Nephron progenitor cell (in vitro differentiated cells): ENCODE measurements at regions not wholly inside any gene's neighbourhood (a gene's known extent, or its start where the extent isn't known, plus 50 kb on each side); places are given as distances from the start of the nearest gene placed in this dataset.

Experiments
- DNase-seq: peaks from one replicate; pipeline ENCODE4 v3.0.0; 2021
- H3K27ac Mint-ChIP-seq: 2 replicates; pipeline ENCODE4 v1.8.0; 2021; ENCODE audit warnings: mild to moderate bottlenecking, moderate library complexity, mixed read lengths
- H3K27me3 Mint-ChIP-seq: 2 replicates; pipeline ENCODE4 v1.8.0; 2021; ENCODE audit warnings: mild to moderate bottlenecking, low read depth, mixed read lengths; ENCODE audit not compliant: poor library complexity
- H3K36me3 Mint-ChIP-seq: 2 replicates; pipeline ENCODE4 v1.8.0; 2021; ENCODE audit warnings: low read depth, mixed read lengths
- H3K4me1 Mint-ChIP-seq: 2 replicates; pipeline ENCODE4 v1.8.0; 2021; ENCODE audit warnings: mixed read lengths
- H3K4me3 Mint-ChIP-seq: 2 replicates; pipeline ENCODE4 v1.8.0; 2021; ENCODE audit warnings: mild to moderate bottlenecking, moderate library complexity, mixed read lengths
- H3K9me3 Mint-ChIP-seq: 2 replicates; pipeline ENCODE4 v1.8.0; 2021; ENCODE audit warnings: mild to moderate bottlenecking, moderate library complexity, mixed read lengths
- CTCF ChIP-seq: fragments of 200-600 bp; sonication (generic); IDR thresholded peaks from 2 replicates; pipeline ENCODE4 v1.5.0; 2021; ENCODE audit warnings: antibody characterized with exemption

GRCh38 chr10:78190051-78190825 lies 156.6 kb downstream of the RPS24 start:
- DNase-seq: no peak
- no peak overlapping the region for H3K27ac Mint-ChIP-seq
- no peaks in the 10 kb centered on the region for H3K36me3 Mint-ChIP-seq
- peaks cover 13% of the 10 kb centered on the region for H3K4me1 Mint-ChIP-seq
- peaks cover 18% of the 10 kb centered on the region for H3K9me3 Mint-ChIP-seq
- no peak overlapping the region for H3K4me3 Mint-ChIP-seq
- no peak for TF ChIP-seq CTCF
- H3K27me3 Mint-ChIP-seq: peaks cover 8% of the 10 kb centered on the region

- H3K9me3 Mint-ChIP-seq: peaks cover 18% of the 10 kb centered on the region
- no peak overlapping the region for H3K4me3 Mint-ChIP-seq
- H3K4me1 Mint-ChIP-seq: peaks cover 13% of the 10 kb centered on the region
- H3K27ac Mint-ChIP-seq: no peak overlapping the region
- no peaks in the 10 kb centered on the region for H3K36me3 Mint-ChIP-seq
- no peak for DNase-seq
- no peak for TF ChIP-seq CTCF
- H3K27me3 Mint-ChIP-seq: peaks cover 8% of the 10 kb centered on the region
These were observed 157.6 kb downstream of the RPS24 start for GRCh38 chr10:78191301-78191700.

GRCh38 chr10:78193189-78193588 lies 159.5 kb downstream of the RPS24 start:
- Mint-ChIP-seq H3K27me3 (peaks cover 8% of the 10 kb centered on the region), H3K4me3 (no peak overlapping the region), H3K9me3 (peaks cover 18% of the 10 kb centered on the region), H3K27ac (no peak overlapping the region), H3K4me1 (peaks cover 13% of the 10 kb centered on the region), H3K36me3 (no peaks in the 10 kb centered on the region)
- DNase-seq: no peak
- no peak for TF ChIP-seq CTCF

GRCh38 chr10:78194050-78194449 lies 160.4 kb downstream of the RPS24 start:
- Mint-ChIP-seq H3K27ac (no peak overlapping the region), H3K4me1 (peaks cover 13% of the 10 kb centered on the region), H3K4me3 (no peak overlapping the region), H3K27me3 (peaks cover 8% of the 10 kb centered on the region), H3K9me3 (peaks cover 18% of the 10 kb centered on the region), H3K36me3 (no peaks in the 10 kb centered on the region)
- DNase-seq: no peak
- TF ChIP-seq CTCF: no peak

GRCh38 chr10:78194539-78195402 lies 161.1 kb downstream of the RPS24 start:
- no peak overlapping the region for H3K4me3 Mint-ChIP-seq
- H3K9me3 Mint-ChIP-seq: peaks cover 18% of the 10 kb centered on the region

More at GRCh38 chr10:78194539-78195402, 161.1 kb downstream of the RPS24 start:
- Mint-ChIP-seq H3K27me3 (peaks cover 10% of the 10 kb centered on the region), H3K27ac (no peak overlapping the region), H3K4me1 (peaks cover 13% of the 10 kb centered on the region), H3K36me3 (no peaks in the 10 kb centered on the region)
- no peak for TF ChIP-seq CTCF
- DNase-seq: no peak
